Ishikawa (cell line): ENCODE measurements at regions not wholly inside any gene's neighbourhood (a gene's known extent, or its start where the extent isn't known, plus 50 kb on each side); places are given as distances from the start of the nearest gene placed in this dataset.

Experiments
- CEBPB ChIP-seq: IDR thresholded peaks from 2 replicates; pipeline ENCODE4 v1.6.1; 2012
- EP300 ChIP-seq: IDR thresholded peaks from 2 replicates; pipeline ENCODE4 v1.6.1; 2012; ENCODE audit warnings: borderline replicate concordance
- FOXM1 ChIP-seq: IDR thresholded peaks from 2 replicates; pipeline ENCODE4 v1.6.1; 2012; ENCODE audit warnings: low read depth, borderline replicate concordance
- MAX ChIP-seq: IDR thresholded peaks from 2 replicates; pipeline ENCODE4 v1.6.1; 2012
- YY1 ChIP-seq: IDR thresholded peaks from 2 replicates; pipeline ENCODE4 v1.6.1; 2012; ENCODE audit warnings: low read depth

GRCh38 chr5:124677374-124678351 is 68.8 kb downstream of the ZNF608 start:
- TF ChIP-seq YY1 = no peak
- no peak for TF ChIP-seq CEBPB
- TF ChIP-seq EP300 = no peak
- TF ChIP-seq MAX = no peak
- TF ChIP-seq FOXM1 = no peak
